OCI-M1 (cell line): ENCODE measurements at regions not wholly inside any gene's neighbourhood (a gene's known extent, or its start where the extent isn't known, plus 50 kb on each side); places are given as distances from the start of the nearest gene placed in this dataset.
A peak's percentile ranks its signal among the peaks of the same experiment; 100 is the strongest.
"Not testable (repeated sequence)": the region's sequence is repeated elsewhere in the genome, so short reads cannot be mapped to it uniquely, and the experiment has no call there.

Experiments used
- DNase-seq: peaks from one replicate; lab custom pipeline; 2025; lab: John Stamatoyannopoulos, UW

GRCh38 chr19:13652810-13653590 is 111.3 kb upstream of the MRI1 start:
- DNase-seq, result peak; percentile 75

- DNase-seq, result no peak
These were observed 117.6 kb upstream of the MRI1 start for GRCh38 chr19:13646758-13647157.

GRCh38 chr19:13644645-13645044 is 119.7 kb upstream of the MRI1 start:
- DNase-seq, result peak; percentile 79

- DNase-seq, result no peak
These were observed 123.7 kb upstream of the MRI1 start for GRCh38 chr19:13640611-13641010.

GRCh38 chr19:13639342-13639929 is 124.9 kb upstream of the MRI1 start:
- DNase-seq, result no peak

- no peak for DNase-seq
These were observed 126.7 kb upstream of the MRI1 start for GRCh38 chr19:13637664-13638063.

GRCh38 chr19:13634658-13635057 is 128.4 kb upstream of the CACNA1A start:
- no peak for DNase-seq

- no peak for DNase-seq
These were observed 127.2 kb upstream of the CACNA1A start for GRCh38 chr19:13633522-13633922.

GRCh38 chr19:13633109-13633508 is 126.8 kb upstream of the CACNA1A start:
- peak; percentile 65 for DNase-seq

GRCh38 chr19:13632164-13632563 is 125.9 kb upstream of the CACNA1A start:
- DNase-seq, result not testable (repeated sequence)

- DNase-seq, result peak; percentile 77
These were observed 123.5 kb upstream of the CACNA1A start for GRCh38 chr19:13629687-13630357.

- no peak for DNase-seq
These were observed 121.3 kb upstream of the CACNA1A start for GRCh38 chr19:13627531-13627930.

GRCh38 chr19:13623716-13624710 is 117.7 kb upstream of the CACNA1A start:
- no peak for DNase-seq

- no peak for DNase-seq
These were observed 116.8 kb upstream of the CACNA1A start for GRCh38 chr19:13622766-13623715.

- DNase-seq, result peak; percentile 89
These were observed 115.1 kb upstream of the CACNA1A start for GRCh38 chr19:13621413-13621812.

GRCh38 chr19:13619203-13619632 is 112.9 kb upstream of the CACNA1A start:
- DNase-seq, result peak; percentile 65

GRCh38 chr19:13615890-13616289 is 109.6 kb upstream of the CACNA1A start:
- peak; percentile 87 for DNase-seq

GRCh38 chr19:13613447-13613846 is 107.2 kb upstream of the CACNA1A start:
- DNase-seq, result no peak

- no peak for DNase-seq
These were observed 105.3 kb upstream of the CACNA1A start for GRCh38 chr19:13611596-13611995.

- no peak for DNase-seq
These were observed 103.9 kb upstream of the CACNA1A start for GRCh38 chr19:13610039-13610691.
